K562 (cell line): ENCODE measurements at regions not wholly inside any gene's neighbourhood (a gene's known extent, or its start where the extent isn't known, plus 50 kb on each side); places are given as distances from the start of the nearest gene placed in this dataset.

Experiments used
- ATAC-seq: fragments of 200-7000 bp; cut with Tn5 transposase; 3 replicates; pipeline ENCODE4 v1.9.1; 2020; ENCODE audit warnings: moderate library complexity
- BruUV-seq: library from RNA; stranded (reverse); fragments of 400-500 nt; replicated peaks from 2 replicates; lab custom pipeline; 2021; lab: Mats Ljungman, UMichigan
- CTCF ChIA-PET: fragments of 300-600 bp; formaldehyde crosslinking; extraction: SDS; loops from one replicate; lab custom pipeline; 2021; ENCODE audit warnings: low intra/inter-chr PET ratio; lab: Yijun Ruan, JAX
- POLR2A ChIA-PET: fragments of 300-600, 350-650 bp; sonication (Branson Sonifier 250); formaldehyde crosslinking; extraction: SDS; loops from one replicate; lab custom pipeline; 2021; ENCODE audit warnings: antibody characterized with exemption, inconsistent platforms; lab: Yijun Ruan, JAX
- DNase-seq, 4 experiments: peaks; one replicate each; pipeline versions ENCODE4 v3.0.0 to v3.0.0-alpha.2; 2011 to 2018; ENCODE audit warnings: low spot score in 3 of 4, mixed read lengths in 3 of 4; ENCODE audit errors: extremely low read depth in 1 of 4
- FAIRE-seq: peaks from 2 replicates; lab custom pipeline; 2011; peaks lifted over from hg19 to GRCh38; lab: Jason Lieb, UNC
- H2AFZ ChIP-seq: 2 replicates; pipeline ENCODE4 v1.6.0; 2011; ENCODE audit warnings: low read depth, low read length, control low read depth, inconsistent platforms
- H3K27ac ChIP-seq: fragments of 200-600 bp; 3 replicates; pipeline ENCODE4 v1.8.0; 2011; ENCODE audit warnings: low read depth, mild to moderate bottlenecking, control low read depth, inconsistent platforms, low read length, moderate library complexity, mixed read lengths; ENCODE audit errors: extremely low read depth
- H3K27me3 ChIP-seq, 2 experiments: fragments of 300-600 bp in 1 of 2; 2 replicates in 1 of 2; 3 replicates in 1 of 2; pipeline versions ENCODE4 v1.6.0 to v1.8.0; 2011; ENCODE audit warnings: inconsistent platforms in 2 of 2, low read length in 2 of 2, mild to moderate bottlenecking in 1 of 2, mixed read lengths in 1 of 2, moderate library complexity in 1 of 2; ENCODE audit not compliant: control insufficient read depth in 2 of 2, insufficient read depth in 2 of 2
- H3K36me3 ChIP-seq: fragments of 300-600 bp; 3 replicates; pipeline ENCODE4 v1.8.0; 2011; ENCODE audit warnings: mild to moderate bottlenecking, low read length, inconsistent platforms; ENCODE audit not compliant: control insufficient read depth, insufficient read depth
- H3K4me1 ChIP-seq, 2 experiments: fragments of 200-600 bp in 1 of 2; replicated peaks in 1 of 2; 2 replicates in 1 of 2; 3 replicates in 1 of 2; pipeline versions ENCODE4 v1.5.1 to v1.8.0; 2011; ENCODE audit warnings: inconsistent platforms in 2 of 2, low read length in 2 of 2, mild to moderate bottlenecking in 1 of 2, mixed read lengths in 1 of 2, moderate library complexity in 1 of 2; ENCODE audit not compliant: control insufficient read depth in 2 of 2, insufficient read depth in 2 of 2
- H3K4me2 ChIP-seq: 2 replicates; pipeline ENCODE4 v1.6.1; 2011; ENCODE audit warnings: low read length, control low read depth, inconsistent platforms, mixed read lengths; ENCODE audit not compliant: insufficient read depth
- H3K4me3 ChIP-seq: fragments of 200-600 bp; sonication (generic), shearing (Covaris generic); 2 replicates; pipeline ENCODE4 v1.5.1; 2016; ENCODE audit warnings: control low read depth, inconsistent platforms
- H3K79me2 ChIP-seq: fragments of 200-600 bp; 3 replicates; pipeline ENCODE4 v1.8.0; 2011; ENCODE audit warnings: low read length, inconsistent platforms; ENCODE audit not compliant: control insufficient read depth, insufficient read depth
- H3K9ac ChIP-seq, 2 experiments: 2 replicates each; pipeline versions ENCODE4 v1.6.0 to v1.6.1; 2011; ENCODE audit warnings: low read depth in 2 of 2, low read length in 2 of 2, control low read depth in 1 of 2, inconsistent platforms in 1 of 2, mild to moderate bottlenecking in 1 of 2, mixed read lengths in 1 of 2; ENCODE audit not compliant: insufficient read depth in 1 of 2
- H3K9me1 ChIP-seq: one replicate; pipeline ENCODE4 v1.6.0; 2011; ENCODE audit warnings: inconsistent platforms, mild to moderate bottlenecking, low read length, moderate library complexity; ENCODE audit not compliant: control insufficient read depth, insufficient read depth
- H3K9me3 ChIP-seq: replicated peaks from 2 replicates; pipeline ENCODE4 v1.5.1; 2011; ENCODE audit warnings: low read depth, low read length, inconsistent platforms; ENCODE audit not compliant: control insufficient read depth, insufficient read depth
- H4K20me1 ChIP-seq: replicated peaks from 2 replicates; pipeline ENCODE4 v1.6.1; 2011; ENCODE audit warnings: low read length, inconsistent platforms, mixed read lengths; ENCODE audit not compliant: control insufficient read depth, insufficient read depth
- CBX1 ChIP-seq: sonication (generic); IDR thresholded peaks from 2 replicates; pipeline ENCODE4 v1.6.1; 2016; ENCODE audit warnings: antibody characterized with exemption, low read depth, mild to moderate bottlenecking
- FOXP4 ChIP-seq: sonication (generic); formaldehyde crosslinking; IDR thresholded peaks from 2 replicates; pipeline ENCODE4 v1.8.0; 2022; ENCODE audit warnings: mild to moderate bottlenecking, missing genetic modification reagents, borderline replicate concordance
- ILK ChIP-seq: fragments of 450-650 bp; IDR thresholded peaks from 2 replicates; pipeline ENCODE4 v1.6.1; 2016; ENCODE audit warnings: missing genetic modification characterization, low read depth, mild to moderate bottlenecking, missing compliant biosample characterization, moderate library complexity, borderline replicate concordance
- POLR2B ChIP-seq: fragments of 450-650 bp; IDR thresholded peaks from 2 replicates; pipeline ENCODE4 v1.6.1; 2018; ENCODE audit warnings: low read depth; ENCODE audit not compliant: partially characterized antibody
- RNF2 ChIP-seq: sonication (generic); IDR thresholded peaks from 2 replicates; pipeline ENCODE4 v1.6.1; 2016
- ZNF277 ChIP-seq: fragments of 250-450 bp; sonication (Bioruptor Pico); IDR thresholded peaks from 2 replicates; pipeline ENCODE4 v1.8.0; 2022; ENCODE audit warnings: inconsistent platforms, mild to moderate bottlenecking, moderate library complexity, borderline replicate concordance
- WGBS: fragments of 100-300 bp; shearing (Covaris generic); methylation state at CpG from one replicate; pipeline ENCODE4 v1.1.6; 2016; ENCODE audit warnings: low coverage, mixed read lengths; ENCODE audit not compliant: insufficient coverage; ENCODE audit errors: missing lambda C conversion rate; 5-methylcytosine and 5-hydroxymethylcytosine counted together
- in situ Hi-C: fragments of 300-500 bp; cut with MboI; formaldehyde crosslinking; loops from 4 replicates; pipeline ENCODE4 v1.15.0; 2018; ENCODE audit warnings: inconsistent platforms, mixed read lengths
- intact Hi-C: fragments of 100-400 bp; cut with micrococcal nuclease; formaldehyde crosslinking; loops from 2 replicates; pipeline ENCODE4 v1.14.2; 2022

GRCh38 chr7:9036080-9036479, 602.7 kb downstream of the NXPH1 start:
- no peak for TF ChIP-seq FOXP4 (CRISPR knock-in tag)
- no peak for TF ChIP-seq RNF2
- no peak for TF ChIP-seq POLR2B
- no peak for TF ChIP-seq CBX1
- TF ChIP-seq ZNF277 (CRISPR knock-in tag): no peak
- no peak for TF ChIP-seq ILK (tag)
- Histone ChIP-seq H2AFZ (no peak overlapping the region), H3K27ac (no peak overlapping the region), H4K20me1 (no peaks in the 10 kb centered on the region), H3K4me3 (no peak overlapping the region), H3K9ac (no peak overlapping the region), H3K36me3 (no peaks in the 10 kb centered on the region), H3K9me1 (no peaks in the 10 kb centered on the region), H3K4me1 (no peaks in the 10 kb centered on the region), H3K79me2 (no peaks in the 10 kb centered on the region), H3K9me3 (no peaks in the 10 kb centered on the region), H3K27me3 (no peaks in the 10 kb centered on the region), H3K4me2 (no peak overlapping the region)
- no TSS peak for BruUV-seq
- CTCF ChIA-PET: no interaction called here
- WGBS: 6% methylated on average over 3 of the region's 3 CpGs
- intact Hi-C loops: no loop called here
- no peak for FAIRE-seq
- ATAC-seq: no peak
- POLR2A ChIA-PET: no interaction called here
- in situ Hi-C loops: no loop called here
- no peak for DNase-seq
